GM18873 (cell line): ENCODE measurements at regions not wholly inside any gene's neighbourhood (a gene's known extent, or its start where the extent isn't known, plus 50 kb on each side); places are given as distances from the start of the nearest gene placed in this dataset.

Experiments used
- ATAC-seq: cut with Tn5 transposase; IDR thresholded peaks from one replicate; pipeline ENCODE4 v1.9.1; 2021; ENCODE audit warnings: mild to moderate bottlenecking, moderate library complexity, moderate number of reproducible peaks; ENCODE audit not compliant: unreplicated experiment, low FRiP score

DNA sequence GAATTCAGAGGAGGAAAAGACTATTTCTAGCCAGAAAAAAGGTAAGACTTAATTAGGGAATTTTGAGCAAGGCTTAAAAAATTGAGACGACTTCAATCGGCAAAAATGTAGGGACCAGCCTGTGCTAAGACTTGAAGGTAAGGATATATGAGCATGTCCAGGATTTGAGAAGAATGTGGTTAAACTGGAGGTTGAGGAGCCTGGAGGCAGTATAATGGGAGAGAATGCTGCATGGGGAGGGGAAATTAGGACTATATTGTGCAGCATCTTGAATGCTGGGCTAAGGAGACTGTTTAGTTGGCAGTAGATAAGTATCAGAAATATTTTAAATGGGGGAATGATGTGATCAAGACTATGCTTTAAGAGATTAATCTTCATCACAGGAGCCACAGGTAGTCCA is 53.1 kb upstream of the PCGF5 start:
- ATAC-seq = no peak

GRCh38 chr10:91170418-91170817 is 50.0 kb upstream of the PCGF5 start:
- no peak for ATAC-seq
